Neural progenitor cell (in vitro differentiated cells): ENCODE measurements at regions not wholly inside any gene's neighbourhood (a gene's known extent, or its start where the extent isn't known, plus 50 kb on each side); places are given as distances from the start of the nearest gene placed in this dataset.

Experiments
- CTCF ChIP-seq: fragments of 200-600 bp; sonication (generic); IDR thresholded peaks from 2 replicates; pipeline ENCODE4 v1.5.1; 2017; ENCODE audit warnings: antibody characterized with exemption, mild to moderate bottlenecking
- EZH2 ChIP-seq: fragments of 200-600 bp; sonication (generic); IDR thresholded peaks from 2 replicates; pipeline ENCODE4 v1.6.1; 2017; ENCODE audit warnings: antibody characterized with exemption, mild to moderate bottlenecking, moderate library complexity

- TF ChIP-seq CTCF, result no peak
- TF ChIP-seq EZH2, result no peak
Measured at GRCh38 chr5:96196407-96196806, 234.8 kb upstream of the ELL2 start.
